ENCODE measurements at regions not wholly inside any gene's neighbourhood (a gene's known extent, or its start where the extent isn't known, plus 50 kb on each side); places are given as distances from the start of the nearest gene placed in this dataset.
A peak's percentile ranks its signal among the peaks of the same experiment; 100 is the strongest.
"Not testable (repeated sequence)": the region's sequence is repeated elsewhere in the genome, so short reads cannot be mapped to it uniquely, and the experiment has no call there.

- Histone ChIP-seq H3K9ac (no peak overlapping the region), H3K4me1 (peaks cover 38% of the 10 kb centered on the region), H3K4me2 (no peak overlapping the region), H4K20me1 (no peaks in the 10 kb centered on the region), H3K27ac (no peak overlapping the region), H3K4me3 (no peak overlapping the region), H3K36me3 (no peaks in the 10 kb centered on the region), H3K27me3 (no peaks in the 10 kb centered on the region), H3K9me3 (no peaks in the 10 kb centered on the region)
- TF ChIP-seq Cebpa-rat (IDR thresholded peaks at IDR 0.05): no peak
Measured at GRCh38 chr22:17285656-17286055, 66.4 kb upstream of the ADA2 start.

GRCh38 chr22:17284888-17285287 is 65.7 kb upstream of the ADA2 start:
- Histone ChIP-seq H3K4me3 (no peak overlapping the region), H3K27ac (no peak overlapping the region), H3K36me3 (no peaks in the 10 kb centered on the region), H3K9ac (no peak overlapping the region), H3K4me2 (no peak overlapping the region), H3K9me3 (no peaks in the 10 kb centered on the region), H3K4me1 (peaks cover 38% of the 10 kb centered on the region), H4K20me1 (no peaks in the 10 kb centered on the region), H3K27me3 (no peaks in the 10 kb centered on the region)
- TF ChIP-seq Cebpa-rat (IDR thresholded peaks at IDR 0.05): no peak

GRCh38 chr22:17284466-17284865 is 65.2 kb upstream of the ADA2 start:
- Histone ChIP-seq H3K36me3 (no peaks in the 10 kb centered on the region), H3K27me3 (no peaks in the 10 kb centered on the region), H3K9me3 (no peaks in the 10 kb centered on the region), H3K4me2 (no peak overlapping the region), H3K4me3 (no peak overlapping the region), H3K4me1 (peaks cover 38% of the 10 kb centered on the region), H3K9ac (no peak overlapping the region), H4K20me1 (no peaks in the 10 kb centered on the region), H3K27ac (no peak overlapping the region)
- no peak for TF ChIP-seq Cebpa-rat (IDR thresholded peaks at IDR 0.05)

GRCh38 chr22:17283865-17284264 is 64.6 kb upstream of the ADA2 start:
- H4K20me1 ChIP-seq, H3K27ac ChIP-seq, H3K9me3 ChIP-seq, H3K4me3 ChIP-seq, H3K9ac ChIP-seq, H3K27me3 ChIP-seq, H3K4me2 ChIP-seq, H3K36me3 ChIP-seq: not testable (repeated sequence)
- H3K4me1 ChIP-seq: peaks cover 33% of the 10 kb centered on the region

GRCh38 chr22:17283423-17283822 is 64.2 kb upstream of the ADA2 start:
- H3K9ac ChIP-seq: no peak overlapping the region
- H4K20me1 ChIP-seq: no peaks in the 10 kb centered on the region
- H3K9me3 ChIP-seq: no peaks in the 10 kb centered on the region
- no peak overlapping the region for H3K4me3 ChIP-seq
- H3K36me3 ChIP-seq: no peaks in the 10 kb centered on the region
- TF ChIP-seq Cebpa-rat (IDR thresholded peaks at IDR 0.05): no peak
- no peaks in the 10 kb centered on the region for H3K27me3 ChIP-seq
- H3K4me1 ChIP-seq: peaks cover 28% of the 10 kb centered on the region
- no peak overlapping the region for H3K27ac ChIP-seq
- no peak overlapping the region for H3K4me2 ChIP-seq

- H3K4me1 ChIP-seq: peaks cover 27% of the 10 kb centered on the region
- no peak overlapping the region for H3K27ac ChIP-seq
- H3K36me3 ChIP-seq: no peaks in the 10 kb centered on the region
- no peaks in the 10 kb centered on the region for H3K9me3 ChIP-seq
- TF ChIP-seq Cebpa-rat (IDR thresholded peaks at IDR 0.05): no peak
- no peak overlapping the region for H3K4me2 ChIP-seq
- no peaks in the 10 kb centered on the region for H4K20me1 ChIP-seq
- no peak overlapping the region for H3K9ac ChIP-seq
- no peaks in the 10 kb centered on the region for H3K27me3 ChIP-seq
- no peak overlapping the region for H3K4me3 ChIP-seq
Measured at GRCh38 chr22:17281440-17281841, 62.2 kb upstream of the ADA2 start.

GRCh38 chr22:17281026-17281425 is 61.8 kb upstream of the ADA2 start:
- no peaks in the 10 kb centered on the region for H4K20me1 ChIP-seq
- H3K9ac ChIP-seq: no peak overlapping the region
- peaks cover 27% of the 10 kb centered on the region for H3K4me1 ChIP-seq
- H3K27ac ChIP-seq: no peak overlapping the region
- no peaks in the 10 kb centered on the region for H3K27me3 ChIP-seq
- H3K9me3 ChIP-seq: no peaks in the 10 kb centered on the region
- no peak overlapping the region for H3K4me3 ChIP-seq
- no peaks in the 10 kb centered on the region for H3K36me3 ChIP-seq
- H3K4me2 ChIP-seq: peak overlapping the region; percentile 8; the same call in 1 of the 2 replicates
- no peak for TF ChIP-seq Cebpa-rat (IDR thresholded peaks at IDR 0.05)

GRCh38 chr22:17272511-17272991 is 53.3 kb upstream of the ADA2 start:
- H3K27me3 ChIP-seq: no peaks in the 10 kb centered on the region
- H3K36me3 ChIP-seq: no peaks in the 10 kb centered on the region
- peak overlapping the region; percentile 66 for H3K4me2 ChIP-seq
- no peaks in the 10 kb centered on the region for H4K20me1 ChIP-seq
- peak overlapping the region; percentile 18; the same call in 1 of the 2 replicates for H3K9ac ChIP-seq
- peak overlapping the region; percentile 62 for H3K27ac ChIP-seq
- no peak for TF ChIP-seq Cebpa-rat (IDR thresholded peaks at IDR 0.05)
- no peak overlapping the region for H3K4me3 ChIP-seq
- H3K9me3 ChIP-seq: no peaks in the 10 kb centered on the region
- peaks cover 49% of the 10 kb centered on the region for H3K4me1 ChIP-seq

GRCh38 chr22:17271711-17272451 is 52.6 kb upstream of the ADA2 start:
- Histone ChIP-seq H3K27ac (peak overlapping the region; percentile 62; the same call in 1 of the 2 replicates), H4K20me1 (no peaks in the 10 kb centered on the region), H3K4me2 (peak overlapping the region; percentile 66), H3K4me3 (no peak overlapping the region), H3K27me3 (no peaks in the 10 kb centered on the region), H3K36me3 (no peaks in the 10 kb centered on the region), H3K4me1 (peaks cover 55% of the 10 kb centered on the region), H3K9me3 (no peaks in the 10 kb centered on the region), H3K9ac (no peak overlapping the region)
- TF ChIP-seq Cebpa-rat (IDR thresholded peaks at IDR 0.05): no peak

- 0 out of 2 replicates have a peak overlapping the region, but pooled peaks have one; percentile 18 for H3K27ac ChIP-seq
Measured at GRCh38 chr22:17269607-17270261, 50.5 kb upstream of the ADA2 start.

More at GRCh38 chr22:17269607-17270261, 50.5 kb upstream of the ADA2 start:
- Histone ChIP-seq H3K4me3 (no peak overlapping the region), H3K9me3 (no peaks in the 10 kb centered on the region), H3K36me3 (no peaks in the 10 kb centered on the region), H3K4me1 (peaks cover 76% of the 10 kb centered on the region), H3K4me2 (peak overlapping the region; percentile 87), H3K9ac (no peak overlapping the region), H3K27me3 (no peaks in the 10 kb centered on the region), H4K20me1 (no peaks in the 10 kb centered on the region)
- TF ChIP-seq Cebpa-rat (IDR thresholded peaks at IDR 0.05): no peak

Data from BLaER1 (cell line).